Nephron progenitor cell (in vitro differentiated cells): ENCODE measurements at regions not wholly inside any gene's neighbourhood (a gene's known extent, or its start where the extent isn't known, plus 50 kb on each side); places are given as distances from the start of the nearest gene placed in this dataset.
"Not testable (repeated sequence)": the region's sequence is repeated elsewhere in the genome, so short reads cannot be mapped to it uniquely, and the experiment has no call there.

ENCODE experiments used
- DNase-seq: peaks from one replicate; pipeline ENCODE4 v3.0.0; 2021
- H3K27ac Mint-ChIP-seq: 2 replicates; pipeline ENCODE4 v1.8.0; 2021; ENCODE audit warnings: mild to moderate bottlenecking, moderate library complexity, mixed read lengths
- H3K27me3 Mint-ChIP-seq: 2 replicates; pipeline ENCODE4 v1.8.0; 2021; ENCODE audit warnings: mild to moderate bottlenecking, low read depth, mixed read lengths; ENCODE audit not compliant: poor library complexity
- H3K36me3 Mint-ChIP-seq: 2 replicates; pipeline ENCODE4 v1.8.0; 2021; ENCODE audit warnings: low read depth, mixed read lengths
- H3K4me1 Mint-ChIP-seq: 2 replicates; pipeline ENCODE4 v1.8.0; 2021; ENCODE audit warnings: mixed read lengths
- H3K4me3 Mint-ChIP-seq: 2 replicates; pipeline ENCODE4 v1.8.0; 2021; ENCODE audit warnings: mild to moderate bottlenecking, moderate library complexity, mixed read lengths
- H3K9me3 Mint-ChIP-seq: 2 replicates; pipeline ENCODE4 v1.8.0; 2021; ENCODE audit warnings: mild to moderate bottlenecking, moderate library complexity, mixed read lengths
- CTCF ChIP-seq: fragments of 200-600 bp; sonication (generic); IDR thresholded peaks from 2 replicates; pipeline ENCODE4 v1.5.0; 2021; ENCODE audit warnings: antibody characterized with exemption

DNA sequence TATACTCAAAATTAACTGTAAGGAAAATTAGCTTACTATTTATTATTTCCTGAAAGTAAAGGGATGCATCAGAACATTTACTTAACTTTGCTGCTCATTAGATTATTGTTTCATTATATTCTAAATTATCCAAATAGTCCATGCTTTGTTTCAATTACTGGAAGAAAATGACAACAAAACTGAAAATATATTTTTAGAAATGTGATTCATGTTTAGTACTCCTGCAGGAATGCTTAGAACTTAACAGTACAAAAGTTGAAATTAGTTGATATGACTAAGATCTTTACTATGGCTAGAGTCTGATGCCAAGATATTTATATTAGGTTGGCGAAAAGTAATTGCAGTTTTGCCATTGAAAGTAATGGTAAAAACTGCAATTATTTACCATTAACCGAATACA lies 660.5 kb upstream of the PABPC4L start:
- Mint-ChIP-seq H3K4me3 (no peak overlapping the region), H3K9me3 (no peaks in the 10 kb centered on the region), H3K4me1 (no peaks in the 10 kb centered on the region), H3K27ac (no peak overlapping the region), H3K36me3 (no peaks in the 10 kb centered on the region), H3K27me3 (no peaks in the 10 kb centered on the region)
- DNase-seq = no peak
- no peak for TF ChIP-seq CTCF

DNA sequence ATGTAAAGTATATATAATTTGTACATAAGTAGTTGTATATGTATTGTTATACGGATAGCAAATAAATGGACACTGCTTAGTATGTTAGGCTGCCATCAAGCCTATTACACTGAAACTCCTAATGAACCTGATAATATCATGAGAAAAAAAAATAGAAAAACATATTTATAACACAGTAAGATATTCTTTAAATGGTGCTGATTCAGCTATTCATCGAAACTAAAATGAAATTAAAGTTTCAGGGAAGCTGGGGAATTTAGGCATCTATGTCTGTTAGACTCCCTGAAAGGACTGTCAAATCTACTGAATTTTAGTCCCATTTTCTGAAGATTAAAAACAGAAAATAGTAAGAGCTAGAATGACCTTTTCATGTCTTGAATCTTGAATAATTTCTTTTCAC lies 647.1 kb upstream of the PABPC4L start:
- DNase-seq = no peak
- TF ChIP-seq CTCF = no peak
- Mint-ChIP-seq H3K27ac (no peak overlapping the region), H3K27me3 (peaks cover 3% of the 10 kb centered on the region), H3K4me3 (no peak overlapping the region), H3K4me1 (no peaks in the 10 kb centered on the region), H3K9me3 (no peaks in the 10 kb centered on the region), H3K36me3 (no peaks in the 10 kb centered on the region)

GRCh38 chr4:134830741-134831140 lies 629.2 kb upstream of the PABPC4L start:
- Mint-ChIP-seq H3K27ac (peak overlapping the region; percentile 37), H3K9me3 (peaks cover 37% of the 10 kb centered on the region)
- not testable (repeated sequence) for H3K4me3 Mint-ChIP-seq, H3K27me3 Mint-ChIP-seq, DNase-seq, H3K4me1 Mint-ChIP-seq, H3K36me3 Mint-ChIP-seq

- no peak for DNase-seq
- Mint-ChIP-seq H3K4me3 (no peak overlapping the region), H3K27me3 (no peaks in the 10 kb centered on the region), H3K9me3 (peaks cover 3% of the 10 kb centered on the region), H3K4me1 (no peaks in the 10 kb centered on the region), H3K27ac (no peak overlapping the region), H3K36me3 (no peaks in the 10 kb centered on the region)
- no peak for TF ChIP-seq CTCF
These were observed 611.0 kb upstream of the PABPC4L start for GRCh38 chr4:134812611-134813010.

GRCh38 chr4:134807231-134807745 lies 605.7 kb upstream of the PABPC4L start:
- no peak overlapping the region for H3K27ac Mint-ChIP-seq
- H3K9me3 Mint-ChIP-seq = no peaks in the 10 kb centered on the region
- no peak for DNase-seq
- no peak for TF ChIP-seq CTCF
- H3K4me3 Mint-ChIP-seq = no peak overlapping the region
- H3K36me3 Mint-ChIP-seq = no peaks in the 10 kb centered on the region
- no peaks in the 10 kb centered on the region for H3K4me1 Mint-ChIP-seq
- H3K27me3 Mint-ChIP-seq = no peaks in the 10 kb centered on the region

DNA sequence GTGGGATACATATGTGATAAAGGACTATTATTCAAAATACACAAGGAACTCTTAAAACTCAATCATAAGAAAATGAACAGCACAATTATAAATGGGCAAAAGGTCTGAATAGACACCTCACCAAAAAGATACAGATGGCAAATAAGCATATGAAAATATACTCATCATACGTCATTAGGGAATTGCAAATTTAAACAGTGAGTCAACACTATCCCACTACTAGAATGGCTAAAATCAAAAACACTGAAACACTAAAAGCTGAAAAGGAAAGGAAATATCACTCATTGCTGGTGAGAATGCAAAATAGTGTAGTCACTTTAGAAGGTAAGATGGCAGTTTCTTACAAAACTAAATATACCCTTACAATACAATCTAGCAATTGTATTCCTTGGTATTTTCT lies 597.0 kb upstream of the PABPC4L start:
- Mint-ChIP-seq H3K27ac (no peak overlapping the region), H3K4me1 (no peaks in the 10 kb centered on the region), H3K4me3 (no peak overlapping the region), H3K9me3 (peaks cover 13% of the 10 kb centered on the region), H3K36me3 (no peaks in the 10 kb centered on the region), H3K27me3 (peaks cover 2% of the 10 kb centered on the region)
- DNase-seq = no peak
- no peak for TF ChIP-seq CTCF
